ENCODE measurements at regions not wholly inside any gene's neighbourhood (a gene's known extent, or its start where the extent isn't known, plus 50 kb on each side); places are given as distances from the start of the nearest gene placed in this dataset.

DNA sequence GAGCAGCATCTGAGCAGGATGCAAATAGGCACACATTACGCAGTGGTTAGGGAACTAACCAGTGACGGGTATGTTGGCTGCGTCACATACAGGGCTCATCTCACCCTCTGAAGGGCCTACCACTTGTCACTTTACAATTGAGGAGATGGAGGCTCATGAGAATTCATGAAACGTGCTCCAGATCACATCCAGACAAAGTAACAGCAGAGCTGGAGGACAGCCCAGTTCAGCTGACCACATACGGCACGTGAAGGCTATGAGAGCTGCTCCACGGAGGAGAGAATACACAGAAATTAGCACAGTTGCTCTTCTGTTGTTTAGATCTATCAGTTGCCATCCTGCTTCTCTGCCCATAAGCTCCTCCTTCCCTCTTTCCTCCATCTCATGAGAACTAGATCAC is 78.4 kb downstream of the FAM9B start:
- no peak overlapping the region for H3K27ac ChIP-seq
- H3K27me3 ChIP-seq = no peaks in the 10 kb centered on the region
- H3K4me1 ChIP-seq (ENCODE audit: insufficient read depth) = no peaks in the 10 kb centered on the region
- no peak overlapping the region for H3K4me3 ChIP-seq
- peaks cover 0 to 3% of the 10 kb centered on the region in 2 donors for H3K9me3 ChIP-seq
- 61 to 69% (median 67%) methylated on average over 7 of the region's 7 CpGs for WGBS, 3 donors
- TF ChIP-seq POLR2A (IDR thresholded peaks at IDR 0.05) = no peak
- TF ChIP-seq, protein P1, sequence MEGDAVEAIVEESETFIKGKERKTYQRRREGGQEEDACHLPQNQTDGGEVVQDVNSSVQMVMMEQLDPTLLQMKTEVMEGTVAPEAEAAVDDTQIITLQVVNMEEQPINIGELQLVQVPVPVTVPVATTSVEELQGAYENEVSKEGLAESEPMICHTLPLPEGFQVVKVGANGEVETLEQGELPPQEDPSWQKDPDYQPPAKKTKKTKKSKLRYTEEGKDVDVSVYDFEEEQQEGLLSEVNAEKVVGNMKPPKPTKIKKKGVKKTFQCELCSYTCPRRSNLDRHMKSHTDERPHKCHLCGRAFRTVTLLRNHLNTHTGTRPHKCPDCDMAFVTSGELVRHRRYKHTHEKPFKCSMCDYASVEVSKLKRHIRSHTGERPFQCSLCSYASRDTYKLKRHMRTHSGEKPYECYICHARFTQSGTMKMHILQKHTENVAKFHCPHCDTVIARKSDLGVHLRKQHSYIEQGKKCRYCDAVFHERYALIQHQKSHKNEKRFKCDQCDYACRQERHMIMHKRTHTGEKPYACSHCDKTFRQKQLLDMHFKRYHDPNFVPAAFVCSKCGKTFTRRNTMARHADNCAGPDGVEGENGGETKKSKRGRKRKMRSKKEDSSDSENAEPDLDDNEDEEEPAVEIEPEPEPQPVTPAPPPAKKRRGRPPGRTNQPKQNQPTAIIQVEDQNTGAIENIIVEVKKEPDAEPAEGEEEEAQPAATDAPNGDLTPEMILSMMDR (IDR thresholded peaks at IDR 0.05) = no peak
- DNase-seq = no peak
- no peaks in the 10 kb centered on the region for H3K36me3 ChIP-seq
- intact Hi-C loops (cut with DNase I) = no loop called here

DNA sequence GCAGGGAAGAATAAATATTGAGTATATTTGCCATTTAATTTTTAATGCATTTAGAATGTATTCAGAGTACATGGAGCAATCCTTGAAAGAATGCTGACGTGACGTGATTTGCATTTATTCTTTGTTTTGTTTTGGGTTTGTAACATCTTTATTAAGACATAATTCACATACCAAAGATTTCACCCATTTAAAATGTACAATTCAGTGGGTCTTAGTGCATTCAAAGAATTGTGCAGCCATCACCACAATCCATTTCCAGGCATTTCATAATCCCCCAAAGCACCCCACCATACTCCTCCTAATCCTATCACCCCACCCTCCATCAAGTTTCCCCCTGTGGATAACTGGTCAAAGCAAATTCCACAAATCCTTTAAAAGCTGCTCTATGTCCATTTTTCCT is 87.4 kb downstream of the FAM9B start:
- H3K27ac ChIP-seq = no peak overlapping the region
- no peaks in the 10 kb centered on the region for H3K27me3 ChIP-seq
- intact Hi-C loops (cut with DNase I) = no loop called here
- no peak for DNase-seq
- H3K36me3 ChIP-seq = no peaks in the 10 kb centered on the region
- no peak overlapping the region for H3K4me3 ChIP-seq
- H3K9me3 ChIP-seq = no peaks in the 10 kb centered on the region
- 43 to 58% (median 48%) methylated on average over 2 of the region's 2 CpGs for WGBS, 3 donors
- no peaks in the 10 kb centered on the region for H3K4me1 ChIP-seq (ENCODE audit: insufficient read depth)
- TF ChIP-seq EP300 (IDR thresholded peaks at IDR 0.05) (no peak), POLR2A (IDR thresholded peaks at IDR 0.05) (no peak)
- TF ChIP-seq, protein P1 (IDR thresholded peaks at IDR 0.05) = no peak

DNA sequence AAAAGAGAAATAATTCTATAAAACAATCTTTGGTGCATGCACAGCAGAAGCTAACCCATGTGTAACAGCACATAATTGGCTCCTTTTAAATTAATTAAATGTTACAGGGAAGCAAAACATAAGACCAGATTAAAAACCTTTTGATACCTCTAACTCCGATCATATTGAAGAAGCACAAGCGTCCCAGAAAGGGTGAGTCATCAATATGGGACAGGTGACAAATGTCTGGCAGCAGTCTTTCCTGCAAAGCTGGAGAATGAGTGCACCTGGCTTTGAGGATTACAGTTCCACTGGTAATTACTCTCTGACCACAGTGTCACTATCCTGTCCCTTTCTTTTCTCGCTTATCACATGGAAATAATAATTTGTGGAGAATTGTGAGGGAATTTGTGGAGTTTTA is 94.6 kb downstream of the FAM9B start:
- no peak overlapping the region for H3K27ac ChIP-seq
- H3K27me3 ChIP-seq = no peaks in the 10 kb centered on the region
- TF ChIP-seq, protein P1 (IDR thresholded peaks at IDR 0.05) = no peak
- TF ChIP-seq POLR2A (IDR thresholded peaks at IDR 0.05) = no peak
- TF ChIP-seq EP300 (IDR thresholded peaks at IDR 0.05) = no peak
- intact Hi-C loops (cut with DNase I) = no loop called here
- no peaks in the 10 kb centered on the region for H3K36me3 ChIP-seq
- no peak for DNase-seq
- H3K4me3 ChIP-seq = no peak overlapping the region
- H3K9me3 ChIP-seq = no peaks in the 10 kb centered on the region
- no peaks in the 10 kb centered on the region for H3K4me1 ChIP-seq (ENCODE audit: insufficient read depth)
- WGBS, 3 donors = 62 to 76% (median 76%) methylated on average over 3 of the region's 3 CpGs

DNA sequence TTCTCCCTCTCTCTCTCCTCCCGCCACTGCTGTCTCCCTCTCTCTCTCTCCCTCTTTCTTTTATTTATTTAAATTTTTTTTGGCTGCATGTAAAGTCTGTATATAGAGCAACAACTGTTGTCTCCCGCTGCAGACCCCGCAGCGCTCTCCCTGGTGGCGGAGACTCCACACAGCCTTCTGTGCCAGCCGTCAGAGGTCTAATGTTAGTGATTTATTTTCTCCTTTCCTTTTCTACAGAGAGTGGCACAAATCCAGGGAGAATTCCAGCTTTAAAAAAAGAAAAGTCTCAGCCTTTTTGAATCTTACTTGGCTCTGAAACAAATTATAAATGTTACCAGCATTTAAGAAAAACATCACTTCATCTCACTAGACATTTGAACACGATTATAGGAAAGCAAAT is 106.2 kb downstream of the FAM9B start:
- H3K4me3 ChIP-seq = no peak overlapping the region
- TF ChIP-seq POLR2A (IDR thresholded peaks at IDR 0.05) (no peak), EP300 (IDR thresholded peaks at IDR 0.05) (no peak)
- TF ChIP-seq, protein P1 (IDR thresholded peaks at IDR 0.05) = no peak
- no peaks in the 10 kb centered on the region for H3K27me3 ChIP-seq
- no peaks in the 10 kb centered on the region for H3K4me1 ChIP-seq (ENCODE audit: insufficient read depth)
- H3K9me3 ChIP-seq = no peaks in the 10 kb centered on the region
- H3K27ac ChIP-seq = no peak overlapping the region
- intact Hi-C loops (cut with DNase I) = no loop called here
- H3K36me3 ChIP-seq = no peaks in the 10 kb centered on the region
- WGBS, 3 donors = 31 to 46% (median 38%) methylated on average over 7 of the region's 7 CpGs
- no peak for DNase-seq
